Right renal cortex interstitium (tissue), 3 donors: ENCODE measurements at regions not wholly inside any gene's neighbourhood (a gene's known extent, or its start where the extent isn't known, plus 50 kb on each side); places are given as distances from the start of the nearest gene placed in this dataset.

ENCODE experiments used
- DNase-seq, 3 donors: peaks; one replicate each; pipeline ENCODE4 v3.0.0-alpha.2; 2013; ENCODE audit warnings: low read depth in 3 of 3, low spot score in 2 of 3

- no peak for DNase-seq
Observed at GRCh38 chr21:18460979-18461378, 57.4 kb upstream of the TMPRSS15 start.

GRCh38 chr21:18461743-18462142, 58.2 kb upstream of the TMPRSS15 start:
- no peak for DNase-seq

GRCh38 chr21:18467715-18468114, 64.1 kb upstream of the TMPRSS15 start:
- DNase-seq = no peak

- peak in 2 of 3 donors; percentile 51 to 55 for DNase-seq
Observed at GRCh38 chr21:18468790-18469189, 65.2 kb upstream of the TMPRSS15 start.

- DNase-seq = no peak
Observed at GRCh38 chr21:18476639-18477038, 73.1 kb upstream of the TMPRSS15 start.

GRCh38 chr21:18477043-18477442, 73.5 kb upstream of the TMPRSS15 start:
- no peak for DNase-seq

GRCh38 chr21:18478513-18478912, 74.9 kb upstream of the TMPRSS15 start:
- no peak for DNase-seq

GRCh38 chr21:18488252-18488651, 84.7 kb upstream of the TMPRSS15 start:
- DNase-seq = no peak

GRCh38 chr21:18493422-18493821, 89.8 kb upstream of the TMPRSS15 start:
- DNase-seq = no peak

- DNase-seq = no peak
Observed at GRCh38 chr21:18495523-18495922, 91.9 kb upstream of the TMPRSS15 start.

GRCh38 chr21:18498431-18498830, 94.8 kb upstream of the TMPRSS15 start:
- no peak for DNase-seq

- no peak for DNase-seq
Observed at GRCh38 chr21:18499761-18500376, 96.3 kb upstream of the TMPRSS15 start.

- DNase-seq = no peak
Observed at GRCh38 chr21:18518054-18518481, 114.5 kb upstream of the TMPRSS15 start.

- no peak for DNase-seq
Observed at GRCh38 chr21:18521204-18521603, 117.6 kb upstream of the TMPRSS15 start.

GRCh38 chr21:18522181-18522972, 118.8 kb upstream of the TMPRSS15 start:
- DNase-seq = no peak

GRCh38 chr21:18524097-18524880, 120.7 kb upstream of the TMPRSS15 start:
- DNase-seq = no peak

GRCh38 chr21:18529254-18529653, 125.7 kb upstream of the TMPRSS15 start:
- DNase-seq = no peak

- DNase-seq = no peak
Observed at GRCh38 chr21:18542081-18542480, 138.5 kb upstream of the TMPRSS15 start.

GRCh38 chr21:18545908-18546307, 142.3 kb upstream of the TMPRSS15 start:
- DNase-seq = no peak

- DNase-seq = no peak
Observed at GRCh38 chr21:18547347-18547746, 143.8 kb upstream of the TMPRSS15 start.

- no peak for DNase-seq
Observed at GRCh38 chr21:18548249-18548648, 144.7 kb upstream of the TMPRSS15 start.
